ENCODE measurements at regions not wholly inside any gene's neighbourhood (a gene's known extent, or its start where the extent isn't known, plus 50 kb on each side); places are given as distances from the start of the nearest gene placed in this dataset.

DNA sequence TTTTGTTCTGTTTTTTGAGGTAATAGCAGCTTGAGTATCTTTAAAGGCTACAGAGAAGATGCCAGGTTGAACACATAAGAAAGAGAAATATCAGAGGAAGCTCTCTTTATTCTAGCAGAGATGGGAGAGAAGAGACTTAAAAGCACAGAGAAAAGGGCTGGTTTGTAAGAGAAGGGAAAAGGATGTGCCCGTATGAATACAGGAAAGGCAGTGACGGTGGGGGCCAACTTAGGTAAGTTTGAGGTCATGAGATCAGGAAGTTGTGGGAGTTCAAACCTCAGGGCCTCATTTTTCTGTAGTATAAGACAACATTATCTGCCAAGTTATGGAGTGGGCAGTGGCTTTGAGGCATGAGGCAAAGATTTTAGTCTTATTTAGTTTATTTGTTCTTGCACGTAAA lies 121.3 kb upstream of the S100G start:
- Mint-ChIP-seq H3K27me3 (no peaks in the 10 kb centered on the region), H3K36me3 (ENCODE audit: low read depth) (no peaks in the 10 kb centered on the region), H3K4me3 (peak overlapping the region; percentile 56), H3K27ac (peak overlapping the region; percentile 86), H3K9me3 (no peaks in the 10 kb centered on the region), H3K4me1 (peaks cover 11% of the 10 kb centered on the region)
- ATAC-seq (replicated peaks) = peak; percentile 90

Data from activated T-helper 17 cell treated with anti-CD3 and anti-CD28 coated beads, Interleukin-2, amount 50 U/mL, for 72 hours (primary cell).